ENCODE measurements at regions not wholly inside any gene's neighbourhood (a gene's known extent, or its start where the extent isn't known, plus 50 kb on each side); places are given as distances from the start of the nearest gene placed in this dataset.

DNA sequence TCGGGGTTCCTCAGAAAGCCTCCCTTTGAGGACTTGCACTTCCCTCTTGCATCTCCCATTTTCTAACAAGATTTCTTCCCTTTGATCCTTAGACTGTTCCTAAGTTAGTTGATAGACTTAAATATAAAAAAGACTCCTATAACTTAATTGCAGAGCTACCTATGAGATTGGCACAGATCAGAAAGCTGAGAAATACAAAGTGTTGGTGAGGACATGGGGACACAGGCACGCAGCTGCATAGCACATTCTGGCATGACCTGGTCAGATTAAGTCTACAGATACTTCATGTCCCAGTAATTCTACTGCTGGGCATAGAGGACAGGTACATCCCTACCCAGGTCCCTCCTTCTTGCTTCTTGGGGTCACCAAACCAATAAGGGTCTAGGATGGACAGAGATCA is 141.7 kb upstream of the LHX5 start:
- TF ChIP-seq, protein P1, sequence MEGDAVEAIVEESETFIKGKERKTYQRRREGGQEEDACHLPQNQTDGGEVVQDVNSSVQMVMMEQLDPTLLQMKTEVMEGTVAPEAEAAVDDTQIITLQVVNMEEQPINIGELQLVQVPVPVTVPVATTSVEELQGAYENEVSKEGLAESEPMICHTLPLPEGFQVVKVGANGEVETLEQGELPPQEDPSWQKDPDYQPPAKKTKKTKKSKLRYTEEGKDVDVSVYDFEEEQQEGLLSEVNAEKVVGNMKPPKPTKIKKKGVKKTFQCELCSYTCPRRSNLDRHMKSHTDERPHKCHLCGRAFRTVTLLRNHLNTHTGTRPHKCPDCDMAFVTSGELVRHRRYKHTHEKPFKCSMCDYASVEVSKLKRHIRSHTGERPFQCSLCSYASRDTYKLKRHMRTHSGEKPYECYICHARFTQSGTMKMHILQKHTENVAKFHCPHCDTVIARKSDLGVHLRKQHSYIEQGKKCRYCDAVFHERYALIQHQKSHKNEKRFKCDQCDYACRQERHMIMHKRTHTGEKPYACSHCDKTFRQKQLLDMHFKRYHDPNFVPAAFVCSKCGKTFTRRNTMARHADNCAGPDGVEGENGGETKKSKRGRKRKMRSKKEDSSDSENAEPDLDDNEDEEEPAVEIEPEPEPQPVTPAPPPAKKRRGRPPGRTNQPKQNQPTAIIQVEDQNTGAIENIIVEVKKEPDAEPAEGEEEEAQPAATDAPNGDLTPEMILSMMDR (IDR thresholded peaks at IDR 0.05; ENCODE audit: borderline replicate concordance, control extremely low read depth, extremely low read depth, insufficient read depth, missing control alignments): no peak
- in situ Hi-C loops (cut with MboI; ENCODE audit: low sequenced_read_pairs, unreplicated experiment): no loop called here
- DNase-seq (ENCODE audit: low spot score): no peak

- TF ChIP-seq, protein P1 (IDR thresholded peaks at IDR 0.05; ENCODE audit: borderline replicate concordance, control extremely low read depth, extremely low read depth, insufficient read depth, missing control alignments): no peak
- DNase-seq (ENCODE audit: low spot score): no peak
- in situ Hi-C loops (cut with MboI; ENCODE audit: low sequenced_read_pairs, unreplicated experiment): no loop called here
These were observed 141.1 kb upstream of the LHX5 start for GRCh38 chr12:113612793-113613192.

DNA sequence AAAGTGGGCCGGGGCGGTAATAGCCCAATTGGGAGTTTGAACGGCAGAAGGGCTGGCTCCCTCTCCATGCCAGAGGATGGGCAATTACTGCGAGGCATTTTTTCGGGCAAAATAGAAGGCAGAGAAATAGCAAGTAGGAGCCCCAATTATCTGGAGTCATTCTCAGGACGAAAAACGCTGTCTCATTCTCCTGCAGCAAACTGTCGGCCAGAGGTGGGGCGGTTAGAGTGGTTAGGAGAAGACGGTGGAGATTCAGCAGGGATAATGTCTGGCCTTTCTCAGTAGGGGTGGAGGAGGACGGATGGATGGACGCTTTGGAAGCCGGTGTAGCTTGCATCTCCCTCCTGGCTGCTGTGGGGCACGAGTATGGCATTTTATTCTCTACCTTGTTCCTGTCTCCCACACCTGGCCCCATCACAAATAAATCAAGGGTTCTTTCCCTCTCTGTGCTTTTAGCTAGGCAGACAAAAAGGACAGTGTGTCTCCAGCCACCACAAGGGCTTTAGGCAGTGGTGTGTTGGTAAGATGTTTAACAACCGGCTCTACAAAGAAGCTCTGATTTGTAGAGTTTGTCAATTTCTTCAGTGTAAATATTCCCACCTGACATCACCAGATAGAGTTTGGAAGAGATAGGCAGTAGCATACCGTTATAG is 140.5 kb upstream of the LHX5 start:
- in situ Hi-C loops (cut with MboI; ENCODE audit: low sequenced_read_pairs, unreplicated experiment): no loop called here
- no peak for DNase-seq (ENCODE audit: low spot score)
- TF ChIP-seq, protein P1 (IDR thresholded peaks at IDR 0.05; ENCODE audit: borderline replicate concordance, control extremely low read depth, extremely low read depth, insufficient read depth, missing control alignments): no peak

GRCh38 chr12:113611652-113612051 is 140.0 kb upstream of the LHX5 start:
- TF ChIP-seq, protein P1 (IDR thresholded peaks at IDR 0.05; ENCODE audit: borderline replicate concordance, control extremely low read depth, extremely low read depth, insufficient read depth, missing control alignments): no peak
- in situ Hi-C loops (cut with MboI; ENCODE audit: low sequenced_read_pairs, unreplicated experiment): no loop called here
- DNase-seq (ENCODE audit: low spot score): no peak

DNA sequence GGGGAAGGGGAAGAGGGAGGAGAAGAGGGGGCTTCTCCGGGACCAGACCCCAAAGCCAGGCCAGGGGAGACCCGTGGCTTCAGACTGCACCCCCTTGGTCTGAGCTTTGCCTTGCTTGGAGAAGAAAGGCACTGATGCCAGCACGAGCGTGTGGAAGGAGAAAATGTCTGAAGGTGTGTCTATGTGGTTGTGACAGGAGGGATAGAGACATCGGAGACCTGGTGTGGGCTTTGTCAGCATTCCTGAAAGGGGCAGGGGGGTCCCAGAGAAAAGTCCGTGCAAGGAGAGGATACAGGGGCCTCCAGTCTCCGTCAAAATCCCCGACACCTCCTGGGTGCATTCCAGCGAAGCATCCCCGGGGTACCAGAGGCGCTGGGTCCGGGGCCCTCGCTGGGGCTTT is 139.0 kb upstream of the LHX5 start:
- TF ChIP-seq, protein P1 (IDR thresholded peaks at IDR 0.05; ENCODE audit: borderline replicate concordance, control extremely low read depth, extremely low read depth, insufficient read depth, missing control alignments): no peak
- DNase-seq (ENCODE audit: low spot score): no peak
- in situ Hi-C loops (cut with MboI; ENCODE audit: low sequenced_read_pairs, unreplicated experiment): no loop called here

DNA sequence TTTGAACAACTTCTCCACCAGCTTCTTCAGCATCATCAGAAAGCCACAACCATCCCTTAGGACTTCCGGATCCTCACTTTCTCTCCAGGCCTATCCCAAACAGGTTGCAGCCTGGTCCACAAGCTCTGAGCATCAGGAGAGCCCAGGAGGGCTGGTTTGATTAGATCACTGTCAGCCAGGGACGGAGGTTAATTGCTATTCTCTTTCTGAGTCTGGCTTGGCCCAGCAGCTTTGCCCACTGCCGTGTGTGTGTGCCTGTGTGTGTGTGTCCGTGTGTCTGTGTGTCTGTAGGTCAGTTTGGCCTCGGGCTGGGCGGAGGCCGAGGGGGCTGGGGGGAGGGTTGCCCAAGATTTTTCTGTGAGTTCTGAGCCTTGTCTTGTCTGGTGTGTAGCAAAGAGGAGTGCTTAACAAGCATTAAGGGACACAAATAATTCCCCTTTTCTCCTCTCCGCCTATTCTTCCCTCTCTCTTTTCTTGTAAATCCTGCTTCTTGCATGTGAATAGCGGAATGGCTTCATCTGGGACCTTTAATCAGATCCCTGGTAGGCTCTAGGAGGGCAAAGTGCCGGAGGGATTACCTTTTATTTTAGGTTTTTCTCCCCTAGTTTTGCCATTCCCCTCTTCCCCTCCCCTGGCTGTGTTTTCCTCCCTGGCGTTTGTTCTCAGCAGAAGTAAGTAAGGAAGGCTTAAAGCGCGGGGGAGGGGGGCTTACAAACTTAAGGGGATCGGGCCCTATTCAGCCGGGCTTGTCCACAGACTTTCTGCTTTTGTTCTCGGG is 138.2 kb upstream of the LHX5 start:
- in situ Hi-C loops (cut with MboI; ENCODE audit: low sequenced_read_pairs, unreplicated experiment): no loop called here
- no peak for DNase-seq (ENCODE audit: low spot score)
- TF ChIP-seq, protein P1 (IDR thresholded peaks at IDR 0.05; ENCODE audit: borderline replicate concordance, control extremely low read depth, extremely low read depth, insufficient read depth, missing control alignments): no peak

Measured in GM13976 (cell line).